ENCODE measurements at regions not wholly inside any gene's neighbourhood (a gene's known extent, or its start where the extent isn't known, plus 50 kb on each side); places are given as distances from the start of the nearest gene placed in this dataset.

DNA sequence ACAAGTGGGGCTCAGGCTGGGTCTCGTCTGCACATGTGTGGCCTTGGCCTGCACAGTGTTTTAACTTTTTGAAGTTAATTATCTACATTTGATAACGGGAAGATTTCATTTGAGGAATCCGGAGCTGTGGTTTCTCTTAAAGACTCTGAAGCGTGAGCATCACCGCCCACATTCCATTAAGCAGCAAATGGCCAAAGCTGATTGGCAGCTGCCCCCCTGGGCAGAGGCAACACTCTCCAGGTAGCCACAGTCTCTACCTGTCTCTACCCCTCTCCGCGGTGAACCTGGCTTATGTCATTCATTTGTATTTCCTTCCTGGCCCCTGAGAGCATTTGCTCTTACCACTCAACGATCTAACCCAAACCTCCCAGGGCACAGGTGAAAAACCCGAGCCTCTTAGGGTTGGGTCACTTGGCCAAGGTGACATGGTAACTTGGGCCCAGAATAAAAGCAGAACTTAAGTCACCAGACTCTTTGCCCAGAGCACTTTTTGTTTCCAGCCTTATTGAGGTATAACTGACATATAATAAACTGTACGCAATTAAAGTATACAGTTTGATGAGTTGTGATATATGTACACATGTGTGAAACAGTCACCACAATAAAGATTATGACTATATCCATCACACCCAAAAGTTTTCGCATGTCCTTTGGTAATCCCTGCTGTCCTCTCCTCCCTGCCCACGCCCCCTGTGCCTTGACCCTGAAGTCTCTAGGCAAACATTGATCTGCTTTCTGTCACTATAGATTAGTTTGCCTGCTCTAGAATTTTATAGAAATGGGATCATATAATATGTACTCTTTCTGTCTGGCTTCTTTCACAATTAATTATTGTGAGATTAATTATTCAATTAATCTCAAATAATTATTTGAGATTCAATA, 245.7 kb upstream of the HES1 start:
- TF ChIP-seq, protein P1, sequence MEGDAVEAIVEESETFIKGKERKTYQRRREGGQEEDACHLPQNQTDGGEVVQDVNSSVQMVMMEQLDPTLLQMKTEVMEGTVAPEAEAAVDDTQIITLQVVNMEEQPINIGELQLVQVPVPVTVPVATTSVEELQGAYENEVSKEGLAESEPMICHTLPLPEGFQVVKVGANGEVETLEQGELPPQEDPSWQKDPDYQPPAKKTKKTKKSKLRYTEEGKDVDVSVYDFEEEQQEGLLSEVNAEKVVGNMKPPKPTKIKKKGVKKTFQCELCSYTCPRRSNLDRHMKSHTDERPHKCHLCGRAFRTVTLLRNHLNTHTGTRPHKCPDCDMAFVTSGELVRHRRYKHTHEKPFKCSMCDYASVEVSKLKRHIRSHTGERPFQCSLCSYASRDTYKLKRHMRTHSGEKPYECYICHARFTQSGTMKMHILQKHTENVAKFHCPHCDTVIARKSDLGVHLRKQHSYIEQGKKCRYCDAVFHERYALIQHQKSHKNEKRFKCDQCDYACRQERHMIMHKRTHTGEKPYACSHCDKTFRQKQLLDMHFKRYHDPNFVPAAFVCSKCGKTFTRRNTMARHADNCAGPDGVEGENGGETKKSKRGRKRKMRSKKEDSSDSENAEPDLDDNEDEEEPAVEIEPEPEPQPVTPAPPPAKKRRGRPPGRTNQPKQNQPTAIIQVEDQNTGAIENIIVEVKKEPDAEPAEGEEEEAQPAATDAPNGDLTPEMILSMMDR (IDR thresholded peaks at IDR 0.05): no peak
- TF ChIP-seq EP300 (IDR thresholded peaks at IDR 0.05): no peak
